ENCODE measurements at regions not wholly inside any gene's neighbourhood (a gene's known extent, or its start where the extent isn't known, plus 50 kb on each side); places are given as distances from the start of the nearest gene placed in this dataset.

- no peak for ATAC-seq
- Histone ChIP-seq H3K27me3 (no peaks in the 10 kb centered on the region), H3K4me3 (no peak overlapping the region), H3K4me1 (no peaks in the 10 kb centered on the region), H3K9me3 (peaks cover 0 to 20% (median 6%) of the 10 kb centered on the region in 12 donors), H3K36me3 (no peaks in the 10 kb centered on the region), H3K27ac (no peak overlapping the region)
- intact Hi-C loops (cut with DNase I) = no loop called here
- 97 to 100% (median 100%) methylated on average over 1 of the region's 1 CpG for WGBS, 4 donors
- TF ChIP-seq POLR2A (IDR thresholded peaks at IDR 0.05) (no peak), CTCF (IDR thresholded peaks at IDR 0.05) (no peak)
- DNase-seq = no peak
These were observed 163.9 kb downstream of the ZNF608 start for GRCh38 chr5:124582561-124582840.

GRCh38 chr5:124581738-124582560 lies 164.5 kb downstream of the ZNF608 start:
- intact Hi-C loops (cut with DNase I) = no loop called here
- no peak overlapping the region for H3K4me3 ChIP-seq
- no peaks in the 10 kb centered on the region for H3K4me1 ChIP-seq
- no peaks in the 10 kb centered on the region for H3K36me3 ChIP-seq
- no peaks in the 10 kb centered on the region for H3K27me3 ChIP-seq
- H3K9me3 ChIP-seq = peaks cover 0 to 20% (median 6%) of the 10 kb centered on the region in 12 donors
- 91 to 97% (median 93%) methylated on average over 10 of the region's 10 CpGs for WGBS, 4 donors
- DNase-seq (no peak), ATAC-seq (no peak)
- TF ChIP-seq POLR2A (IDR thresholded peaks at IDR 0.05) (no peak), CTCF (IDR thresholded peaks at IDR 0.05) (no peak)
- H3K27ac ChIP-seq = no peak overlapping the region

GRCh38 chr5:124580925-124581737 lies 165.3 kb downstream of the ZNF608 start:
- TF ChIP-seq CTCF (IDR thresholded peaks at IDR 0.05) (no peak), POLR2A (IDR thresholded peaks at IDR 0.05) (no peak)
- no peak for DNase-seq
- peaks cover 0 to 16% (median 6%) of the 10 kb centered on the region in 12 donors for H3K9me3 ChIP-seq
- no peaks in the 10 kb centered on the region for H3K36me3 ChIP-seq
- intact Hi-C loops (cut with DNase I) = no loop called here
- no peak overlapping the region for H3K27ac ChIP-seq
- no peaks in the 10 kb centered on the region for H3K27me3 ChIP-seq
- ATAC-seq = no peak
- no peaks in the 10 kb centered on the region for H3K4me1 ChIP-seq
- 86 to 90% (median 88%) methylated on average over 9 of the region's 9 CpGs for WGBS, 4 donors
- no peak overlapping the region for H3K4me3 ChIP-seq

- ATAC-seq (no peak), DNase-seq (no peak)
- H3K27ac ChIP-seq = no peak overlapping the region
- intact Hi-C loops (cut with DNase I) = no loop called here
- H3K4me3 ChIP-seq = no peak overlapping the region
- 78 to 95% (median 81%) methylated on average over 6 of the region's 6 CpGs for WGBS, 4 donors
- TF ChIP-seq CTCF (IDR thresholded peaks at IDR 0.05) (no peak), POLR2A (IDR thresholded peaks at IDR 0.05) (no peak)
- peaks cover 0 to 11% (median 1%) of the 10 kb centered on the region in 12 donors for H3K9me3 ChIP-seq
- H3K27me3 ChIP-seq = no peaks in the 10 kb centered on the region
- no peaks in the 10 kb centered on the region for H3K36me3 ChIP-seq
- no peaks in the 10 kb centered on the region for H3K4me1 ChIP-seq
These were observed 165.9 kb downstream of the ZNF608 start for GRCh38 chr5:124580512-124580911.
